ENCODE measurements at regions not wholly inside any gene's neighbourhood (a gene's known extent, or its start where the extent isn't known, plus 50 kb on each side); places are given as distances from the start of the nearest gene placed in this dataset.

DNA sequence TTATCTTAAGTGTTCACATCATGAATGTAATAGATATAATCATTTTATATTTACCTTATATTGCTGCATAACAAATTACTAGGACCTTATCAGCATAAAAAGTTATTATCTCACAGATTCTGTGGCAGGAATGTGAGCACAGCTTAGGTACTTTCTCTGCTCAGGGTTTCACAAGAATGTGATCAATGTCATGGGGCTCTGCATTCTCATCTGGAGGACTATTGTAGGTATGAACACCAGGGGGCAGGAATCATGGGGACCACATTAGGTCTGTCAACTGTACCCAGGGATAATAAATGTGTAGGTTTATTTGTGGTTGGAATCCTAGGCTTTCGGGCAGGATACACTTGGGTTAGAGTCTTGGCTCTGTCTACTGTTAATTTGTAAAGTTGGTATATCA, 519.2 kb downstream of the ARAP2 start:
- Histone ChIP-seq H3K36me3 (ENCODE audit: control insufficient read depth in 2 of 4, insufficient read depth in 4 of 4, low read length in 3 of 4) (no peaks in the 10 kb centered on the region), H2BK20ac (ENCODE audit: low read length) (no peak overlapping the region), H3K23ac (ENCODE audit: insufficient read length) (no peak overlapping the region), H4K5ac (ENCODE audit: insufficient read length, low read depth, low read length) (no peak overlapping the region), H3K4ac (replicated peaks; ENCODE audit: insufficient read length, low read depth, low read length) (no peak overlapping the region), H2BK15ac (ENCODE audit: low read length) (no peak overlapping the region), H3K4me1 (replicated peaks in 1 of 4; ENCODE audit: control insufficient read depth in 3 of 4, insufficient read depth in 4 of 4, low read length in 3 of 4) (no peaks in the 10 kb centered on the region), H2AFZ (ENCODE audit: low read length) (0 out of 2 replicates have a peak overlapping the region, but pooled peaks have one; percentile 70), H3K4me2 (ENCODE audit: insufficient read depth in 1 of 2, low read depth in 2 of 2, low read length in 2 of 2) (no peak overlapping the region), H2BK120ac (replicated peaks; ENCODE audit: low read depth, low read length) (no peak overlapping the region), H3K27me3 (replicated peaks in 1 of 4; ENCODE audit: control insufficient read depth in 3 of 4, extremely low read depth in 1 of 4, insufficient read depth in 3 of 4, low read length in 3 of 4) (no peaks in the 10 kb centered on the region), H3K9me3 (ENCODE audit: insufficient read depth in 2 of 2, low read depth in 1 of 2, low read length in 1 of 2) (no peaks in the 10 kb centered on the region), H4K8ac (ENCODE audit: extremely low read depth, insufficient read depth, low read length) (no peak overlapping the region), H3K14ac (ENCODE audit: insufficient read length) (no peak overlapping the region), H3K9ac (replicated peaks in 1 of 4; ENCODE audit: extremely low read depth in 1 of 4, low read depth in 3 of 4, low read length in 3 of 4) (no peak overlapping the region), H4K91ac (replicated peaks; ENCODE audit: insufficient read length, low read length) (no peak overlapping the region), H4K20me1 (replicated peaks in 1 of 2; ENCODE audit: control insufficient read depth in 1 of 2, insufficient read depth in 2 of 2, low read length in 2 of 2) (no peaks in the 10 kb centered on the region), H2BK5ac (ENCODE audit: low read depth, low read length) (no peak overlapping the region), H3K18ac (ENCODE audit: extremely low read depth, low read length) (no peak overlapping the region), H3K27ac (ENCODE audit: low read depth, low read length) (no peak overlapping the region), H3K79me2 (ENCODE audit: control insufficient read depth in 1 of 2, insufficient read depth in 2 of 2, low read length in 2 of 2) (no peaks in the 10 kb centered on the region), H3K56ac (replicated peaks; ENCODE audit: insufficient read length, low read depth, low read length) (no peak overlapping the region), H3K23me2 (ENCODE audit: low read depth, low read length) (no peaks in the 10 kb centered on the region), H3K4me3 (ENCODE audit: extremely low read depth in 1 of 4, insufficient read depth in 2 of 4, low read depth in 3 of 4, low read length in 4 of 4) (no peak overlapping the region), H2BK12ac (ENCODE audit: low read depth, low read length) (no peak overlapping the region), H2AK5ac (ENCODE audit: low read depth, low read length) (no peak overlapping the region), H3K79me1 (ENCODE audit: low read depth, low read length) (no peaks in the 10 kb centered on the region)
- TF ChIP-seq RAD21 (IDR thresholded peaks at IDR 0.05 in 1 of 2, conservative IDR thresholded peaks at IDR 0.05 in 1 of 2; ENCODE audit: low read depth in 2 of 2, low read length in 2 of 2) (peak; percentile 49 to 54), USF2 (IDR thresholded peaks at IDR 0.05; ENCODE audit: low read length) (no peak), TEAD4 (IDR thresholded peaks at IDR 0.05; ENCODE audit: low read depth, low read length) (peak; percentile 64; the same call in 1 of the 2 replicates)
- TF ChIP-seq, protein P1, sequence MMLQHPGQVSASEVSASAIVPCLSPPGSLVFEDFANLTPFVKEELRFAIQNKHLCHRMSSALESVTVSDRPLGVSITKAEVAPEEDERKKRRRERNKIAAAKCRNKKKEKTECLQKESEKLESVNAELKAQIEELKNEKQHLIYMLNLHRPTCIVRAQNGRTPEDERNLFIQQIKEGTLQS (IDR thresholded peaks at IDR 0.05; ENCODE audit: insufficient read depth, low read depth, low read length) = no peak
- TF ChIP-seq, protein P2, sequence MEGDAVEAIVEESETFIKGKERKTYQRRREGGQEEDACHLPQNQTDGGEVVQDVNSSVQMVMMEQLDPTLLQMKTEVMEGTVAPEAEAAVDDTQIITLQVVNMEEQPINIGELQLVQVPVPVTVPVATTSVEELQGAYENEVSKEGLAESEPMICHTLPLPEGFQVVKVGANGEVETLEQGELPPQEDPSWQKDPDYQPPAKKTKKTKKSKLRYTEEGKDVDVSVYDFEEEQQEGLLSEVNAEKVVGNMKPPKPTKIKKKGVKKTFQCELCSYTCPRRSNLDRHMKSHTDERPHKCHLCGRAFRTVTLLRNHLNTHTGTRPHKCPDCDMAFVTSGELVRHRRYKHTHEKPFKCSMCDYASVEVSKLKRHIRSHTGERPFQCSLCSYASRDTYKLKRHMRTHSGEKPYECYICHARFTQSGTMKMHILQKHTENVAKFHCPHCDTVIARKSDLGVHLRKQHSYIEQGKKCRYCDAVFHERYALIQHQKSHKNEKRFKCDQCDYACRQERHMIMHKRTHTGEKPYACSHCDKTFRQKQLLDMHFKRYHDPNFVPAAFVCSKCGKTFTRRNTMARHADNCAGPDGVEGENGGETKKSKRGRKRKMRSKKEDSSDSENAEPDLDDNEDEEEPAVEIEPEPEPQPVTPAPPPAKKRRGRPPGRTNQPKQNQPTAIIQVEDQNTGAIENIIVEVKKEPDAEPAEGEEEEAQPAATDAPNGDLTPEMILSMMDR (IDR thresholded peaks at IDR 0.05; ENCODE audit: control extremely low read depth in 1 of 3, insufficient read depth in 1 of 3, low read depth in 1 of 3, low read length in 3 of 3) = peak in 2 of 3 experiments; percentile 30 to 53; a peak in 3 of 4 replicates
- POLR2A ChIA-PET (ENCODE audit: partially characterized antibody) = no interaction called here
- WGBS, 2 experiments (ENCODE audit: extremely low coverage in 1 of 2, insufficient coverage in 1 of 2, insufficient read length in 1 of 2, insufficient replicate concordance in 2 of 2, low coverage in 1 of 2, low lambda C conversion rate in 2 of 2, missing lambda C conversion rate in 1 of 2) = 95% methylated on average over 1 of the region's 1 CpG; no CpG with 5 or more reads in 1 of the 2 experiments
- FAIRE-seq = no peak
- CTCF ChIA-PET (ENCODE audit: partially characterized antibody) = interaction anchor here (0.6 to 2.3 kb wide), 17 partner anchors 8 to 674 kb away, joined by 3 to 13 read pairs (median 3); no protein-coding TSS in a partner anchor
- peak in 1 of 2 experiments; percentile 1 for DNase-seq (ENCODE audit: low read depth in 1 of 2, low spot score in 2 of 2)
